ENCODE measurements at regions not wholly inside any gene's neighbourhood (a gene's known extent, or its start where the extent isn't known, plus 50 kb on each side); places are given as distances from the start of the nearest gene placed in this dataset.

DNA sequence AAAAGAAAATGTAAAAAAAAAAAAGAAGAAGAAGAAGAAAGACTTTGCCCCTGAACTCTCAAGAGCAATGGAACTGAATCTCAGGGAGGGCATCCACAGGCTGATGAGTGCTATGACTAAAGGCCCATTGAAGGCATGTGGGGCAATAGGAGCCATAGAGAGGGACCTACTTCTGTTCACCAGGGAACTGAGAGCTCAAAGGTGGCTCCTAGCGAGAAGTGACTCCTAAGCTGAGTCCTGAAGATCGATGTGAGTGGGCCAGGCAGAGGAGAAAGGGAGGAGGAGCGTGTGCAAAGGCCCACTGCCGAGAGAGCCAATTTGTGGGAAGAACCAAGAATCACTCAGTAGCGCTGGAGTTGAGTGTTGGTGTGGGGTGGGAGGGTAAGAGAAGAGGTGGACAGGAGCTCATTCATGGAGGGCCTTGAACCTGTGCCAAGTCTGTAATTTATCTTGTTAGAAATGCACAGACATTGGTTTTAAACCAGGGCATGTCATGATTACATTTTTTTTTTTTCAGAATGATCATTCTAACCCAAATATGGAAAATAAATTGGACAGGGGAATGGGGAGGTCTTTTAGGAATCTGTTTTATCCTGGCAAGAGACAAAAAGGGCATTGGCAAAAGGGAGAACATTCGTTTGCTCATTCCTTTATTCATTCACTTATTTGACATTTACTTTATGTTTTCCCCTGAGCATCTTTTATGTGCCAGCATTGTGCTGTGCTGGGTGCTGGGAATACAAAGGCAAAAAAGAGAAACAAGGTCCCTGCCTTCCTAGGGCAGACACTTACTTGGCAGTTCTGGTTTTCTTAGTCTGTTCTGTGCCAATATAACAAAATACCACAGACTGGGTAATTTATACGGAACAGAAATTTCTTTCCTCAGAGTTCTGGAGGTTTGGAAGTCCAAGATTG lies 67.4 kb upstream of the DSP start:
- no peaks in the 10 kb centered on the region for H3K4me1 ChIP-seq (replicated peaks; ENCODE audit: insufficient read depth)
- no peak overlapping the region for H2AFZ ChIP-seq
- H3K27me3 ChIP-seq (ENCODE audit: insufficient read depth, low read depth): no peaks in the 10 kb centered on the region
- POLR2A ChIA-PET (ENCODE audit: unreplicated experiment): no interaction called here
- H3K79me2 ChIP-seq (ENCODE audit: low read depth): no peaks in the 10 kb centered on the region
- TF ChIP-seq EZH2 (IDR thresholded peaks at IDR 0.05; ENCODE audit: low read depth): no peak
- H4K20me1 ChIP-seq (ENCODE audit: insufficient read depth): no peaks in the 10 kb centered on the region
- CTCF ChIA-PET: no interaction called here
- no peaks in the 10 kb centered on the region for H3K36me3 ChIP-seq (ENCODE audit: low read depth)
- intact Hi-C loops (cut with micrococcal nuclease; ENCODE audit: unreplicated experiment): no loop called here
- H3K4me2 ChIP-seq: no peak overlapping the region
- no peak overlapping the region for H3K4me3 ChIP-seq
- H3F3A ChIP-seq (ENCODE audit: insufficient read depth, low read depth): no peaks in the 10 kb centered on the region
- DNase-seq: no peak
- no peak overlapping the region for H3K27ac ChIP-seq
- no TSS peak for BruUV-seq (replicated peaks)
- H3K9me3 ChIP-seq (ENCODE audit: insufficient read depth, low read depth): no peaks in the 10 kb centered on the region
- no peaks in the 10 kb centered on the region for H3K9me2 ChIP-seq (ENCODE audit: insufficient read depth)

DNA sequence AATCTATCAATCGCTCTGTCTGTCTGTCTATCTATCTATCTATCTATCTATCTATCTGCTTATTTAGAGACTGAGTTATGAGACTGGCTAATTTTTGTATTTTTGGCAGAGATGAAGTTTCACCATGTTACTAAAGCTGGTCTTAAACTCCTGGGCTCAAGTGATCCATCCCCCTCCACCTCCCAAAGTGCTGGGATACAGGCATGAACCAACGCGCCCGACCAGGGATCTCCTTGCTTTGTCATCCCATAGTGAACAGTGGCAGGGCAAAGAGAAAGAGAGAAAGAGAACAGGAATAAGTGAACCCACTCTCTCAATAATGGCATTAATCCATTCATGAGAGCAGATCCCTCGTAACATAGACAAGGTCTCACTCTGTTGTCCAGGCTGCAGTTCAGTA lies 66.4 kb upstream of the DSP start:
- no peaks in the 10 kb centered on the region for H4K20me1 ChIP-seq (ENCODE audit: insufficient read depth)
- no peaks in the 10 kb centered on the region for H3K27me3 ChIP-seq (ENCODE audit: insufficient read depth, low read depth)
- BruUV-seq (replicated peaks): no TSS peak
- H3K4me3 ChIP-seq: no peak overlapping the region
- no peak overlapping the region for H2AFZ ChIP-seq
- H3K27ac ChIP-seq: no peak overlapping the region
- ChIA-PET POLR2A (ENCODE audit: unreplicated experiment) (no interaction called here), CTCF (no interaction called here)
- no peak for TF ChIP-seq EZH2 (IDR thresholded peaks at IDR 0.05; ENCODE audit: low read depth)
- TF ChIP-seq, protein P1, sequence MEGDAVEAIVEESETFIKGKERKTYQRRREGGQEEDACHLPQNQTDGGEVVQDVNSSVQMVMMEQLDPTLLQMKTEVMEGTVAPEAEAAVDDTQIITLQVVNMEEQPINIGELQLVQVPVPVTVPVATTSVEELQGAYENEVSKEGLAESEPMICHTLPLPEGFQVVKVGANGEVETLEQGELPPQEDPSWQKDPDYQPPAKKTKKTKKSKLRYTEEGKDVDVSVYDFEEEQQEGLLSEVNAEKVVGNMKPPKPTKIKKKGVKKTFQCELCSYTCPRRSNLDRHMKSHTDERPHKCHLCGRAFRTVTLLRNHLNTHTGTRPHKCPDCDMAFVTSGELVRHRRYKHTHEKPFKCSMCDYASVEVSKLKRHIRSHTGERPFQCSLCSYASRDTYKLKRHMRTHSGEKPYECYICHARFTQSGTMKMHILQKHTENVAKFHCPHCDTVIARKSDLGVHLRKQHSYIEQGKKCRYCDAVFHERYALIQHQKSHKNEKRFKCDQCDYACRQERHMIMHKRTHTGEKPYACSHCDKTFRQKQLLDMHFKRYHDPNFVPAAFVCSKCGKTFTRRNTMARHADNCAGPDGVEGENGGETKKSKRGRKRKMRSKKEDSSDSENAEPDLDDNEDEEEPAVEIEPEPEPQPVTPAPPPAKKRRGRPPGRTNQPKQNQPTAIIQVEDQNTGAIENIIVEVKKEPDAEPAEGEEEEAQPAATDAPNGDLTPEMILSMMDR (conservative IDR thresholded peaks at IDR 0.05): no peak
- peaks cover under 1% of the 10 kb centered on the region for H3F3A ChIP-seq (ENCODE audit: insufficient read depth, low read depth)
- H3K9me2 ChIP-seq (ENCODE audit: insufficient read depth): no peaks in the 10 kb centered on the region
- no peaks in the 10 kb centered on the region for H3K36me3 ChIP-seq (ENCODE audit: low read depth)
- no peak overlapping the region for H3K4me2 ChIP-seq
- no peaks in the 10 kb centered on the region for H3K79me2 ChIP-seq (ENCODE audit: low read depth)
- intact Hi-C loops (cut with micrococcal nuclease; ENCODE audit: unreplicated experiment): no loop called here
- H3K9me3 ChIP-seq (ENCODE audit: insufficient read depth, low read depth): no peaks in the 10 kb centered on the region
- H3K4me1 ChIP-seq (replicated peaks; ENCODE audit: insufficient read depth): no peaks in the 10 kb centered on the region
- no peak for DNase-seq

DNA sequence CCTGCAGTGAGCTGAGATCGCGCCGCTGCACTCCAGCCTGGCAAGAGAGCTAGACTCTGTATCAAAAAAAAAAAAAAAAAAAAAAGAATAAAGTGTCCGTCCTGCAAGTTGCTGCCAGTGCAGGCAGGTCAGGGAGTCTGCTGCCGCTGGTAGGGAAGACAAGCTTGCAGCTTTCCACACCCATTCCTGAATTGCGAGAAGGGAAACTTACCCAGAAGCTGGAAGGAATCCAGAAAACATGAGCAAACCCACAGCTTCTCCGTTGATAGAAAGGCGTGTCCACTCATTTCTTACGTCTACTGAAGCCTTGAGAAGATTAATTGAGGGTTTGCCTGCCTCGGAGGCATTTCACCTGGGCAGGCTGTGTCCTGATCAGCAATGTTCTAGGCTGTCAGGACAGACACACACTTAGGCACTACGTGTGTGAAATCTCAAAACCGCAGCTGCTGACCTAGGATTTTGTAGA lies 61.6 kb upstream of the DSP start:
- H3K9me3 ChIP-seq (ENCODE audit: insufficient read depth, low read depth): no peaks in the 10 kb centered on the region
- no peaks in the 10 kb centered on the region for H3K4me1 ChIP-seq (replicated peaks; ENCODE audit: insufficient read depth)
- peaks cover 6% of the 10 kb centered on the region for H3F3A ChIP-seq (ENCODE audit: insufficient read depth, low read depth)
- no peaks in the 10 kb centered on the region for H3K27me3 ChIP-seq (ENCODE audit: insufficient read depth, low read depth)
- H3K4me2 ChIP-seq: peak overlapping the region; percentile 79
- H2AFZ ChIP-seq: no peak overlapping the region
- no TSS peak for BruUV-seq (replicated peaks)
- ChIA-PET CTCF (interaction anchor here (0.6 kb wide), 2 partner anchors 54 to 192 kb away, joined by 3 to 7 read pairs; no protein-coding TSS in a partner anchor), POLR2A (ENCODE audit: unreplicated experiment) (interaction anchor here (0.6 to 1.2 kb wide), 8 partner anchors 10 to 879 kb away, joined by 3 to 19 read pairs (median 12); partner anchors contain the start of genes DSP and SNRNP48)
- peak; percentile 83 to 95 for DNase-seq
- H3K36me3 ChIP-seq (ENCODE audit: low read depth): no peaks in the 10 kb centered on the region
- H4K20me1 ChIP-seq (ENCODE audit: insufficient read depth): no peaks in the 10 kb centered on the region
- intact Hi-C loops (cut with micrococcal nuclease; ENCODE audit: unreplicated experiment): loop anchor here (1.0 to 2.0 kb wide), 2 partner anchors 25 to 61 kb away; partner anchors contain the start of gene DSP
- TF ChIP-seq, protein P1 (conservative IDR thresholded peaks at IDR 0.05): no peak
- TF ChIP-seq EZH2 (IDR thresholded peaks at IDR 0.05; ENCODE audit: low read depth): no peak
- no peaks in the 10 kb centered on the region for H3K9me2 ChIP-seq (ENCODE audit: insufficient read depth)
- H3K27ac ChIP-seq: peak overlapping the region; percentile 35; the same call in 1 of the 2 replicates
- peak overlapping the region; percentile 37; the same call in 1 of the 2 replicates for H3K4me3 ChIP-seq
- H3K79me2 ChIP-seq (ENCODE audit: low read depth): no peaks in the 10 kb centered on the region
